Type B pancreatic cell (in vitro differentiated cells): ENCODE measurements at regions not wholly inside any gene's neighbourhood (a gene's known extent, or its start where the extent isn't known, plus 50 kb on each side); places are given as distances from the start of the nearest gene placed in this dataset.

Experiments
- DNase-seq: peaks from one replicate; pipeline ENCODE4 v3.0.0; 2021; ENCODE audit warnings: mixed read lengths; ENCODE audit not compliant: unreplicated experiment; ENCODE audit errors: extremely low spot score
- H3K27ac Mint-ChIP-seq: 2 replicates; pipeline ENCODE4 v1.8.0; 2021; ENCODE audit warnings: mild to moderate bottlenecking, mixed read lengths
- H3K27me3 Mint-ChIP-seq: 2 replicates; pipeline ENCODE4 v1.8.0; 2021; ENCODE audit warnings: mixed read lengths
- H3K36me3 Mint-ChIP-seq: 2 replicates; pipeline ENCODE4 v1.8.0; 2021; ENCODE audit warnings: mixed read lengths
- H3K4me1 Mint-ChIP-seq: one replicate; pipeline ENCODE4 v1.8.0; 2021; ENCODE audit warnings: mixed read lengths; ENCODE audit not compliant: unreplicated experiment
- H3K4me3 Mint-ChIP-seq: 2 replicates; pipeline ENCODE4 v1.8.0; 2021; ENCODE audit warnings: mild to moderate bottlenecking, mixed read lengths
- H3K9me3 Mint-ChIP-seq: 2 replicates; pipeline ENCODE4 v1.8.0; 2021; ENCODE audit warnings: mixed read lengths
- TF ChIP-seq, protein P1 (sequence below): fragments of 200-600 bp; sonication (generic); conservative IDR thresholded peaks from 2 replicates; pipeline ENCODE4 v1.5.0; 2021; ENCODE audit warnings: antibody characterized with exemption, mild to moderate bottlenecking

DNA sequence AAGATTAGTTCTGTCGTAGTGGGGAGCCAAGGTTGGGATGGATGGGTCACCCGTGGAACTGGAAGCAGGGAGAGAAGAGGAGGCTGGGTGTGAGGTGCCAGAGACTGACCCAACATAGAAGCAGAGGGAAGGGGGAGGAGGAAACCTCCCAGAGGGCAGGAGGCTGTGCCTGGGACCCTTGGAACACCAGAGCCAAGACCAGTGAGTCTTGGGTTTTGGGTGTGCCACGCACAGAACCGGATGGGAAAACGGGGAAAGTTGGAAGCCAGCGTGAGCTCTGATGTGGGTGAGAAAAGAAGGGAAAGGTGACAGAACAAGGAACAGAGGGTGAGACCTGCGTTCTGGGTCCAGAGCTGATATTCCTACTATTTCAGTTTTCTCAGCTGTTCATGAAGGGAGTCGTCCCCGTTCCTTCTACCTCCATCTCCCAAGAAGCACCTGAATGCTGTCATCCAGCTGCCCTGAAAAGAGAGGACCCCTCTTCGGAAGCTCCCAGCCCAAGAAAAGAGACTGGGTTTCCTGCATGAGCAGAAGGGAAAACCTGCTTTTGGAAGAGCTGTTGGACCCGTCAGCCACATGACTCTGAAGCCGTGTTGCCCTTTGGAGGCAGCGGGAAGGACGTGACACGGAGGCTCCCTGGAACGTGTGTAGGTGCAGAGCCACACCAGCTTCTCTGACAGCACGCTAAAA lies 250.1 kb downstream of the NDUFA10 start:
- no peak for DNase-seq
- H3K4me1 Mint-ChIP-seq: peaks cover 10% of the 10 kb centered on the region
- H3K4me3 Mint-ChIP-seq: no peak overlapping the region
- peaks cover 22% of the 10 kb centered on the region for H3K27me3 Mint-ChIP-seq
- H3K9me3 Mint-ChIP-seq: no peaks in the 10 kb centered on the region
- H3K36me3 Mint-ChIP-seq: no peaks in the 10 kb centered on the region
- TF ChIP-seq, protein P1, sequence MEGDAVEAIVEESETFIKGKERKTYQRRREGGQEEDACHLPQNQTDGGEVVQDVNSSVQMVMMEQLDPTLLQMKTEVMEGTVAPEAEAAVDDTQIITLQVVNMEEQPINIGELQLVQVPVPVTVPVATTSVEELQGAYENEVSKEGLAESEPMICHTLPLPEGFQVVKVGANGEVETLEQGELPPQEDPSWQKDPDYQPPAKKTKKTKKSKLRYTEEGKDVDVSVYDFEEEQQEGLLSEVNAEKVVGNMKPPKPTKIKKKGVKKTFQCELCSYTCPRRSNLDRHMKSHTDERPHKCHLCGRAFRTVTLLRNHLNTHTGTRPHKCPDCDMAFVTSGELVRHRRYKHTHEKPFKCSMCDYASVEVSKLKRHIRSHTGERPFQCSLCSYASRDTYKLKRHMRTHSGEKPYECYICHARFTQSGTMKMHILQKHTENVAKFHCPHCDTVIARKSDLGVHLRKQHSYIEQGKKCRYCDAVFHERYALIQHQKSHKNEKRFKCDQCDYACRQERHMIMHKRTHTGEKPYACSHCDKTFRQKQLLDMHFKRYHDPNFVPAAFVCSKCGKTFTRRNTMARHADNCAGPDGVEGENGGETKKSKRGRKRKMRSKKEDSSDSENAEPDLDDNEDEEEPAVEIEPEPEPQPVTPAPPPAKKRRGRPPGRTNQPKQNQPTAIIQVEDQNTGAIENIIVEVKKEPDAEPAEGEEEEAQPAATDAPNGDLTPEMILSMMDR: no peak
- H3K27ac Mint-ChIP-seq: no peak overlapping the region

- Mint-ChIP-seq H3K9me3 (no peaks in the 10 kb centered on the region), H3K27me3 (peaks cover 22% of the 10 kb centered on the region), H3K27ac (no peak overlapping the region), H3K4me3 (no peak overlapping the region), H3K4me1 (peaks cover 13% of the 10 kb centered on the region), H3K36me3 (no peaks in the 10 kb centered on the region)
- DNase-seq: peak; percentile 49
- TF ChIP-seq, protein P1: no peak
Measured at GRCh38 chr2:239774142-239774462, 251.0 kb downstream of the NDUFA10 start.

DNA sequence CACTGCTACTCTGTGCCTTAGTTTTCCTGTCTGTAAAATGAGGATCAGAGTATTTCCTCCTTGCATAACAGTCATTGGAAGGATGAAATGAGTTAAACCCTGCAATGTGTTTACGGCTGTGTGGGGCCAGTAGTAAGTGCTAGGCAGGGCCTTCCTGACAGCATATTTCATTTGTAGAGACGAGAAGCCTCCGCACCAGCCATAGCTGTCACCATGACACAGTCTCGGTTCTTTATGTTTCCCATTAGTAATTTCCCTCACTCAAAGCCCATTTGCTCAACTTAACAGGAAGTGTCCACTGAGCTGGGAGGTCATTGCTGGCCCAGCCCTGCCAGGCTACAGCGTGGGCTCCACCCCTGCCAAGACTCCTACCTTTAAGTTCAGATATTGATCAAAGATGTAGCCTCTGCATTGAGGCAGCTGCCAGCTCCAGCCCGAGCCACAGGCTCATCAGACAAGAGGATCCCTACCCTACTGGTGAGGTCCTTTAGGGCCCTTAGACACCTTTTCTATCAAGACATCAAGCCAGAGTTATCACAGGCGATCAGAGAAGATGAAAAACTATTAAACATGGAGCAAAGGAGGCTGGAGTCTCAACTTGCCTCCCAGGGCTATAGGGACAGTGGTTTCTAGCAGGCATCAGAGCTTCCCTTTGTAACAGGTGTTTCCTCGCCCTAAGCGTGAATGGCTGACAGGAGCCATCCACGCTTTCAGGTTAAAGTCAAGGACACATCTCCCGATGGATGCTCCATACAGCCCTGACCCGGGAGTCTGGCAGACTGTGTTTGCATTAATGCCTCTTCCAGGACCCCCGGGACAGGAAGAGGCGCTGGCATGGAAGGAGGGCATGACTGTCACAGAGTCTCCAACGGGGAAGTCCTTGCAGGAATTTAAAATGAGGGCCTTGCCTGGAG lies 251.7 kb downstream of the NDUFA10 start:
- no peak for DNase-seq
- no peaks in the 10 kb centered on the region for H3K36me3 Mint-ChIP-seq
- H3K9me3 Mint-ChIP-seq: no peaks in the 10 kb centered on the region
- TF ChIP-seq, protein P1: no peak
- H3K4me1 Mint-ChIP-seq: peaks cover 16% of the 10 kb centered on the region
- no peak overlapping the region for H3K27ac Mint-ChIP-seq
- no peak overlapping the region for H3K4me3 Mint-ChIP-seq
- peaks cover 22% of the 10 kb centered on the region for H3K27me3 Mint-ChIP-seq

- Mint-ChIP-seq H3K4me1 (peaks cover 16% of the 10 kb centered on the region), H3K4me3 (no peak overlapping the region), H3K27ac (no peak overlapping the region), H3K27me3 (peaks cover 22% of the 10 kb centered on the region), H3K9me3 (no peaks in the 10 kb centered on the region), H3K36me3 (no peaks in the 10 kb centered on the region)
- TF ChIP-seq, protein P1: no peak
- DNase-seq: no peak
Measured at GRCh38 chr2:239772721-239773120, 252.4 kb downstream of the NDUFA10 start.

- no peak for DNase-seq
- Mint-ChIP-seq H3K4me3 (peak overlapping the region; percentile 20), H3K36me3 (no peaks in the 10 kb centered on the region), H3K9me3 (no peaks in the 10 kb centered on the region), H3K4me1 (peaks cover 7% of the 10 kb centered on the region), H3K27ac (peak overlapping the region; percentile 71), H3K27me3 (peaks cover 10% of the 10 kb centered on the region)
- TF ChIP-seq, protein P1: no peak
Measured at GRCh38 chr2:239770246-239770639, 254.9 kb downstream of the NDUFA10 start.
